Astrocyte (in vitro differentiated cells and primary cell): ENCODE measurements at regions not wholly inside any gene's neighbourhood (a gene's known extent, or its start where the extent isn't known, plus 50 kb on each side); places are given as distances from the start of the nearest gene placed in this dataset.

Experiments used
- EZH2 ChIP-seq: IDR thresholded peaks from 2 replicates; pipeline ENCODE4 v1.6.1; 2012; ENCODE audit warnings: mild to moderate bottlenecking, low read length, inconsistent platforms; ENCODE audit not compliant: insufficient read depth
- TF ChIP-seq, protein P1 (sequence below): IDR thresholded peaks from 2 replicates; pipeline ENCODE4 v1.5.1; 2011; ENCODE audit warnings: low read depth, mild to moderate bottlenecking, inconsistent platforms, low read length, moderate library complexity; ENCODE audit not compliant: insufficient read depth

DNA sequence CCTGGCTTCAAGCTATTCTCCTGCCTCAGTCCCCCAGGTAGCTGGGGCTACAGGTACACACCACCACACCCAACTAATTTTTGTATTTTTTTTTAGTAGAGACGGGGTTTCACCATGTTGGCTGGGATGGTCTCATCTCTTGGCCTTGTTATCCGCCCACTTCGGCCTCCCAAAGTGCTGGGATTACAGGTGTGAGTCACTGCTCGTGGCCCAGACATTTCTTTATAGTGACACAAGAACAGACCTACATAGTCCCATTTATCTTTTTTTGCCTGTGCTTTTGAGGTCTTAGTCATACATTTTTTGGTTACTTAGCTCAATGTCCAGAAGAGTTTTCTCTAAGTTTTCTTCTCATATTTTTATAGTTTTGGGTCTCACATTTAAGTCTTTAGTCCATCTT is 247.4 kb downstream of the SYT10 start:
- TF ChIP-seq, protein P1, sequence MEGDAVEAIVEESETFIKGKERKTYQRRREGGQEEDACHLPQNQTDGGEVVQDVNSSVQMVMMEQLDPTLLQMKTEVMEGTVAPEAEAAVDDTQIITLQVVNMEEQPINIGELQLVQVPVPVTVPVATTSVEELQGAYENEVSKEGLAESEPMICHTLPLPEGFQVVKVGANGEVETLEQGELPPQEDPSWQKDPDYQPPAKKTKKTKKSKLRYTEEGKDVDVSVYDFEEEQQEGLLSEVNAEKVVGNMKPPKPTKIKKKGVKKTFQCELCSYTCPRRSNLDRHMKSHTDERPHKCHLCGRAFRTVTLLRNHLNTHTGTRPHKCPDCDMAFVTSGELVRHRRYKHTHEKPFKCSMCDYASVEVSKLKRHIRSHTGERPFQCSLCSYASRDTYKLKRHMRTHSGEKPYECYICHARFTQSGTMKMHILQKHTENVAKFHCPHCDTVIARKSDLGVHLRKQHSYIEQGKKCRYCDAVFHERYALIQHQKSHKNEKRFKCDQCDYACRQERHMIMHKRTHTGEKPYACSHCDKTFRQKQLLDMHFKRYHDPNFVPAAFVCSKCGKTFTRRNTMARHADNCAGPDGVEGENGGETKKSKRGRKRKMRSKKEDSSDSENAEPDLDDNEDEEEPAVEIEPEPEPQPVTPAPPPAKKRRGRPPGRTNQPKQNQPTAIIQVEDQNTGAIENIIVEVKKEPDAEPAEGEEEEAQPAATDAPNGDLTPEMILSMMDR: no peak
- no peak for TF ChIP-seq EZH2
